Gastroesophageal sphincter (tissue), 4 donors: ENCODE measurements at regions not wholly inside any gene's neighbourhood (a gene's known extent, or its start where the extent isn't known, plus 50 kb on each side); places are given as distances from the start of the nearest gene placed in this dataset.
"Not testable (repeated sequence)": the region's sequence is repeated elsewhere in the genome, so short reads cannot be mapped to it uniquely, and the experiment has no call there.

Experiments
- ATAC-seq: fragments of 150-250 bp; one replicate; pipeline ENCODE4 v1.9.1; 2016; ENCODE audit warnings: mild to moderate bottlenecking, moderate library complexity
- H3K27ac ChIP-seq, 4 donors: fragments of 200-600 bp; sonication (generic) in 3 of 4; 1 replicate in 3 of 4; 2 replicates in 1 of 4; pipeline ENCODE4 v1.5.1; 2016 to 2019
- H3K27me3 ChIP-seq: fragments of 200-600 bp; sonication (generic); one replicate; pipeline ENCODE4 v1.5.1; 2019
- H3K36me3 ChIP-seq, 2 donors: fragments of 200-600 bp; sonication (generic); one replicate each; pipeline ENCODE4 v1.5.1; 2019; ENCODE audit warnings: control low read depth in 1 of 2
- H3K4me1 ChIP-seq, 3 donors: fragments of 200-600 bp; sonication (generic); 1 replicate in 2 of 3; 2 replicates in 1 of 3; pipeline ENCODE4 v1.5.1; 2016 to 2019; ENCODE audit warnings: control low read depth in 2 of 3
- H3K4me3 ChIP-seq, 2 donors: fragments of 200-600 bp; sonication (generic); one replicate each; pipeline ENCODE4 v1.5.1; 2019; ENCODE audit warnings: mild to moderate bottlenecking in 1 of 2, moderate library complexity in 1 of 2
- H3K9me3 ChIP-seq, 3 donors: fragments of 200-600 bp; sonication (generic); one replicate each; pipeline ENCODE4 v1.5.1; 2017 to 2019; ENCODE audit warnings: control low read depth in 2 of 3
- EP300 ChIP-seq: sonication (generic); formaldehyde crosslinking; IDR thresholded peaks from one replicate; pipeline ENCODE4 v1.6.1; 2017; ENCODE audit warnings: antibody characterized with exemption, mild to moderate bottlenecking
- POLR2A ChIP-seq, 2 donors: fragments of 450-650 bp; IDR thresholded peaks; one replicate each; pipeline ENCODE4 v1.6.1; 2017; ENCODE audit warnings: antibody characterized with exemption in 2 of 2, mild to moderate bottlenecking in 2 of 2, moderate library complexity in 1 of 2
- POLR2AphosphoS5 ChIP-seq: sonication (generic); formaldehyde crosslinking; IDR thresholded peaks from one replicate; pipeline ENCODE4 v1.6.1; 2017; ENCODE audit warnings: antibody characterized with exemption
- WGBS, 2 donors: methylation state at CpG; one replicate each; pipeline ENCODE4 v1.1.5; 2018; ENCODE audit warnings: low coverage in 1 of 2; 5-methylcytosine and 5-hydroxymethylcytosine counted together
- TF ChIP-seq, protein P1 (sequence below), 4 experiments: fragments of 200-600 bp in 2 of 4; fragments of 450-650 bp in 2 of 4; sonication (generic) in 1 of 4; IDR thresholded peaks; one replicate each; pipeline ENCODE4 v1.5.1; 2017 to 2019; ENCODE audit warnings: antibody characterized with exemption in 4 of 4, mild to moderate bottlenecking in 2 of 4, moderate library complexity in 2 of 4

DNA sequence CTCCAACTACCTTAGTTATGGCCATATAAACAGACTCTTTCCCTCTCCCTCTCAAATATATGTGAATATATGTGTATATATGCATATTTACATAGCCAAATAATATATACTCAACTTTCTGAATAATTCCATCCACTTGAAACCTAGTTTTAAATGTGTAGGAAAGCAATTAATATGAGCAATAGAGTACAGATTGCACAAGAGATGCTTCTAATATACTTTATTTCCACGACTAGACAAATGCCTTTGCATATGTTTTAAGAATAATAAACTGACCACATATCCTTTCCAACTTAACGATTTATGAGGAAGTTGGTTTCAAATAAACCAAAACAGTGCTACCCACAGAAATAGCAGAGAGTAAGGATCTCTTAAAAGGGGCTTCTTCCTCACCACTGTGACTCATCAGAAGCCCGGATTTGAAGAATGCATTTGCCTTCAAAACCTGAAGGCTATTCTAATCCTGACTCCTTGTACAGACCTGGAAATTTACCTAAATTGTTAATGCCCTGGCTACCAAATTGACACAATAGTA, 266.3 kb downstream of the AHR start:
- TF ChIP-seq, protein P1, sequence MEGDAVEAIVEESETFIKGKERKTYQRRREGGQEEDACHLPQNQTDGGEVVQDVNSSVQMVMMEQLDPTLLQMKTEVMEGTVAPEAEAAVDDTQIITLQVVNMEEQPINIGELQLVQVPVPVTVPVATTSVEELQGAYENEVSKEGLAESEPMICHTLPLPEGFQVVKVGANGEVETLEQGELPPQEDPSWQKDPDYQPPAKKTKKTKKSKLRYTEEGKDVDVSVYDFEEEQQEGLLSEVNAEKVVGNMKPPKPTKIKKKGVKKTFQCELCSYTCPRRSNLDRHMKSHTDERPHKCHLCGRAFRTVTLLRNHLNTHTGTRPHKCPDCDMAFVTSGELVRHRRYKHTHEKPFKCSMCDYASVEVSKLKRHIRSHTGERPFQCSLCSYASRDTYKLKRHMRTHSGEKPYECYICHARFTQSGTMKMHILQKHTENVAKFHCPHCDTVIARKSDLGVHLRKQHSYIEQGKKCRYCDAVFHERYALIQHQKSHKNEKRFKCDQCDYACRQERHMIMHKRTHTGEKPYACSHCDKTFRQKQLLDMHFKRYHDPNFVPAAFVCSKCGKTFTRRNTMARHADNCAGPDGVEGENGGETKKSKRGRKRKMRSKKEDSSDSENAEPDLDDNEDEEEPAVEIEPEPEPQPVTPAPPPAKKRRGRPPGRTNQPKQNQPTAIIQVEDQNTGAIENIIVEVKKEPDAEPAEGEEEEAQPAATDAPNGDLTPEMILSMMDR (IDR thresholded peaks at IDR 0.05): no peak
- no peak for TF ChIP-seq EP300
- no peak for TF ChIP-seq POLR2AphosphoS5
- no peak for TF ChIP-seq POLR2A (IDR thresholded peaks at IDR 0.05)

DNA sequence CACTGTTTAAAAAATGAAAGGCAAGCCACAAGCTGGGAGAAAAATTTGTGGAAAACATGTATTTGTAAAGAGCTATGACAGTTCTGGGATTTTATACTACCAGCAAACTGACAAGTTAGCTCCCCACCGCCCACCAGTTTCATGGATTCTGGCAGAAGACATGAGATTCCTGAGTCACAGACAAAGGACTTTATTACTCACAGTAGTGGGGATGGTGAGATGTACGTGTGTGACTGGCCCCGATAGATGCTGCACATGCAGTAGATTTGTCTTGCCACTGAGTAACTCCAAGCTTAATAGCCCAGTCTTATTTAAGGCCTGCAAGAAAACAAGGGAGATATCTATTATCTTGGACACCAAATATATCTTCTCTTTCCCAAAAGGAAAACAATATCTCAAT, 281.7 kb downstream of the AHR start:
- H3K4me3 ChIP-seq: no peak overlapping the region
- H3K27ac ChIP-seq: no peak overlapping the region
- TF ChIP-seq, protein P1 (IDR thresholded peaks at IDR 0.05): no peak
- TF ChIP-seq POLR2A (IDR thresholded peaks at IDR 0.05): no peak
- no peak for TF ChIP-seq EP300
- no peak for TF ChIP-seq POLR2AphosphoS5
- H3K4me1 ChIP-seq: no peaks in the 10 kb centered on the region
- WGBS, 2 donors: 33 to 50% methylated on average over 3 of the region's 3 CpGs
- no peaks in the 10 kb centered on the region for H3K27me3 ChIP-seq
- no peak for ATAC-seq
- no peaks in the 10 kb centered on the region for H3K36me3 ChIP-seq
- H3K9me3 ChIP-seq: peaks cover 0 to 24% (median 0%) of the 10 kb centered on the region in 3 donors

More for the DNA sequence above, 266.3 kb downstream of the AHR start:
- H3K4me1 ChIP-seq: no peaks in the 10 kb centered on the region
- no peak for ATAC-seq
- H3K4me3 ChIP-seq: no peak overlapping the region
- no peaks in the 10 kb centered on the region for H3K9me3 ChIP-seq
- no peaks in the 10 kb centered on the region for H3K36me3 ChIP-seq
- WGBS, 2 donors: 16 to 24% methylated on average over 3 of the region's 3 CpGs
- no peak overlapping the region for H3K27ac ChIP-seq
- H3K27me3 ChIP-seq: no peaks in the 10 kb centered on the region

DNA sequence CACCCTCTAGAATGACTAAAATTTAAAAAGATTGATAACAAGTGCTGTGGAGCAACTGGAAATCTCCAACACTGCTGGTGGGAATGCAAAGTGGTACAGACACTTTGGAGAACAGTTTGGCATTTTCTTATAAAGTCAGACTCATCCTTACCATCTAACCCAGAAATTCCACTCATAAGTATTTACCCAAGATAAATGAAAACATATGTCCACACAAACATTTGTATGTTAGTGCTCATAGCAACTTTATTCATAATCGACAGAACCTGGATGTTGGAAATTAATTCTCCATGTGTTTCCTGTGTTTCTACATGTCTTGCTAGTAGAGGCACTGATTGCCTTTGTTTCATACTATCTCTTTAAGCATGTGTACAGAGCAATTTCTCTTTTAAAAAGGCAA, 282.4 kb downstream of the AHR start:
- ATAC-seq: no peak
- Histone ChIP-seq H3K4me1 (no peaks in the 10 kb centered on the region), H3K27me3 (no peaks in the 10 kb centered on the region), H3K4me3 (no peak overlapping the region), H3K9me3 (peaks cover 0 to 24% (median 0%) of the 10 kb centered on the region in 3 donors), H3K36me3 (no peaks in the 10 kb centered on the region), H3K27ac (no peak overlapping the region)
- no peak for TF ChIP-seq POLR2AphosphoS5
- TF ChIP-seq POLR2A (IDR thresholded peaks at IDR 0.05): no peak
- no peak for TF ChIP-seq EP300
- TF ChIP-seq, protein P1 (IDR thresholded peaks at IDR 0.05): no peak
- WGBS, 2 donors: 62 to 75% methylated on average over 1 of the region's 1 CpG

DNA sequence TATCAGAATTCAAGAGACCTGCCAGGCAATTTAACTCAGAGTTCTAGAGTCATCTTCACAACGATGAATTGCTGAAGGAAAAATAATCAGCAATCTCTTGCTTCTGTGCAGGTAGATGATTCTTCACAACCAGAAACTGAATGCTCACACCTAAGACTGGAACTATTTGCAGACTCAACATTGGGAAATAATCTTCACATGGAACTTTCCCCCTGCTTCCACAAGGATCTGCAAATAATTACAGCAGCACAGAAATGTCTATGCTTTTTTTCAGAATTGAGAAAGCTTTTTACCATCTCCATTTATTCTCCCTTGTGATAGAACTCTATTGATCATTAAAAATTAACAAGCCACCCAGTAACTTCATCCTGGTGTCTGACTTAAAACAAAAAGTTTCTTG, 282.8 kb downstream of the AHR start:
- H3K4me1 ChIP-seq: no peaks in the 10 kb centered on the region
- WGBS, 2 donors: 77 to 80% methylated on average over 1 of the region's 1 CpG
- H3K36me3 ChIP-seq: no peaks in the 10 kb centered on the region
- no peak for ATAC-seq
- H3K4me3 ChIP-seq: no peak overlapping the region
- H3K9me3 ChIP-seq: peaks cover 0 to 24% (median 0%) of the 10 kb centered on the region in 3 donors
- no peak overlapping the region for H3K27ac ChIP-seq
- TF ChIP-seq POLR2A (IDR thresholded peaks at IDR 0.05): no peak
- H3K27me3 ChIP-seq: no peaks in the 10 kb centered on the region

DNA sequence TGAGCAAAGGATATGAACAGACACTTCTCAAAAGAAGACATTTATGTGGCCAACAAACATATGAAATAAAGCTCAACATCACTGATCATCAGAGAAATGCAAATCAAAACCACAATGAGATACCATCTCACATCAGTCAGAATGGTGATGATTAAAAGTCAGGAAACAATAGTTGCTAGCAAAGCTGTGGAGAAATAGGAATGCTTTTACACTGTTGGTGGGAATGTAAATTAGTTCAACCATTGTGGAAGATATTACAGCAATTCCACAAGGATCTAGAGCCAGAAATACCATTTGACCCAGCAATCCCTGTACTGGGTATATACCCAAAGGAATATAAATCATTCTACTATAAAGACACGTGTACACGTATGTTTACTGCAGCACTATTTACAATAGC, 284.2 kb downstream of the AHR start:
- H3K36me3 ChIP-seq, ATAC-seq, H3K27me3 ChIP-seq, H3K27ac ChIP-seq, H3K4me3 ChIP-seq, H3K4me1 ChIP-seq: not testable (repeated sequence)
- 85 to 87% methylated on average over 2 of the region's 2 CpGs for WGBS, 2 donors
- H3K9me3 ChIP-seq: peaks cover 0 to 14% (median 0%) of the 10 kb centered on the region in 3 donors

DNA sequence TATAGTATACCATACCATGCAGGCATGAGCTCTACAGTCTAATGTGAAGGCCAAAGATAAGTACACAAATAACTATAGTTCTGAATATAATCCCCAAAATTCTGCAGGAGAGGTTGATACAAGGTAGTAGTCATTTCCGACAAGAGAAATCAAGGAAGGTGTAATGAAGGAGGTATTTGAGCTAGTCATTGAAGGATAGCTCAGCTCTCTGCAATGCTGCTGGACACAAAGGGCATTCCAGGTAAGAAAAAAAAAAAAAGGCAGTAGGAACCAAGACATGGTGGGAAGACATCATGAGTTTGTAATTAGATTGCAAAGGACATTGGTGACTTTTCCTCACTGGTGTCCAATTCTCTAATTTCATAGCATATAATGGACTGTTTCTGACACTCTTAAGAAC, 285.3 kb downstream of the AHR start:
- H3K9me3 ChIP-seq: peaks cover 0 to 3% (median 0%) of the 10 kb centered on the region in 3 donors
- TF ChIP-seq, protein P1 (IDR thresholded peaks at IDR 0.05): no peak
- TF ChIP-seq POLR2AphosphoS5 (no peak), POLR2A (IDR thresholded peaks at IDR 0.05) (no peak), EP300 (no peak)
- H3K27ac ChIP-seq: no peak overlapping the region
- H3K36me3 ChIP-seq: no peaks in the 10 kb centered on the region
- no peaks in the 10 kb centered on the region for H3K27me3 ChIP-seq
- ATAC-seq: no peak
- 90 to 100% methylated on average over 1 of the region's 1 CpG for WGBS, 2 donors
- no peaks in the 10 kb centered on the region for H3K4me1 ChIP-seq
- H3K4me3 ChIP-seq: no peak overlapping the region
